GM20431 (cell line): ENCODE measurements at regions not wholly inside any gene's neighbourhood (a gene's known extent, or its start where the extent isn't known, plus 50 kb on each side); places are given as distances from the start of the nearest gene placed in this dataset.
"Not testable (repeated sequence)": the region's sequence is repeated elsewhere in the genome, so short reads cannot be mapped to it uniquely, and the experiment has no call there.

ENCODE experiments used
- in situ Hi-C: fragments of 300-500 bp; cut with MseI, MboI; formaldehyde crosslinking; loops from one replicate; pipeline ENCODE4 v1.15.0; 2020; ENCODE audit warnings: low sequenced_read_pairs; ENCODE audit not compliant: unreplicated experiment

DNA sequence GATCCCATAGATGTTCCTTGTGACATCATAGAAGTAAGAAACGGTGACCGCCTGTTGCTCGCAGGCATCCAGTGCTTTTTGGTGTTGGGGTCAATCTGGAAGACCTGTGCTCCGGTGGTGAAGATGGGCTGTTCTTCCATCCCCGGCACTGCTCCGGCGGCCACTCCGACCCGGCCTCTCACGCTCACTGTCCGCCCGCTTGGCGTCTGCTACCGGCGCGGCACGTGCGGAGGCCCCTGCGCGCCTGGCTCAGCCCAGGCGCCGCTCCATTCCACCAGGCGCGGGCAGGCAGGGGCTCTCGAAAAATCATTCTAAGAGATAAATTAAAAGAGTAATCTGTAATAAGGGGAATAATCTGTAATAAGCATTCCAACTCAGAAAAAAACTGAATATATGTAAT is 934.5 kb downstream of the TMEM121 start:
- in situ Hi-C loops, result no loop called here

- in situ Hi-C loops, result not testable (repeated sequence)
Observed at GRCh38 chr14:106466483-106466882, 940.1 kb downstream of the TMEM121 start.

GRCh38 chr14:106468869-106469268 is 942.5 kb downstream of the TMEM121 start:
- in situ Hi-C loops, result not testable (repeated sequence)

GRCh38 chr14:106470028-106470427 is 943.6 kb downstream of the TMEM121 start:
- in situ Hi-C loops, result not testable (repeated sequence)

GRCh38 chr14:106474261-106475028 is 948.1 kb downstream of the TMEM121 start:
- in situ Hi-C loops, result not testable (repeated sequence)

DNA sequence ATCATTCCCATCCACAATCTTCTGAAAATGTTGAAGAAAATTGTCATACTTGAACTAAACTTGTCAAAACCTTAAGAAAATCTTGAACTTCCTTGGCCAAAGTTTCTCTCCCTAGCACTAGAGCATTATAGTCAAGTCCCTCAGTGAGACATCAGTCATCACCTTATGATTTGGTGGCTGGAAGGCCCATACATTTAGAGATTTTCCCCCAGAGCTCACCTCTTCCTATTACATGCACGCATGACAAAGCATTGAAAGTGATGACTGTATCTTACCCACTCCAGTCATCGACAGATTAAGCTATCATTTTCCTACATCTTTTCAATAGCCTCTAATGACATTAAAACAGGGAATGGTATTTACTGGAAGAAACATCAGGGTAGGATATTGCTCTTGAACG is 948.8 kb downstream of the TMEM121 start:
- in situ Hi-C loops, result not testable (repeated sequence)

GRCh38 chr14:106477600-106477999 is 951.2 kb downstream of the TMEM121 start:
- in situ Hi-C loops, result not testable (repeated sequence)

GRCh38 chr14:106480287-106480686 is 953.9 kb downstream of the TMEM121 start:
- in situ Hi-C loops, result not testable (repeated sequence)

DNA sequence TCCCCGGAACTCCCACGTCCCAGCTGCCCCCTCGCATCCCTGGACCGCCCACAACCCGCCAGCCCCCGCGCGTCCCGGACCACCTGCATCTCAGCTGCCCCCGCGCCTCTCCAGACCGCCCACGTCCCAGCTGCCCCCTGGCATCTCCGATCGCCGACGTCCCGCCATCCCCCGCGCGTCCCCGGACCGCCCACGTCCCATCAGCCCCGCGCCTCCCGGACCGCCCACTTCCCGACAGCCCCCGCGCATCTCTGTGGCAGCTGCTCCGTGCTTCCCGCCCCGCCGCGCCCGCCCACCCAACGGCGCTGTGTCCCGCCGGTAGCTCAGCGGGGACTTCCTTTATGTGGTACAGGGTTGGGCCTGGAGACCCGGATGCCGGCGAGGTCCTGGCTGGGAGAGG is 955.8 kb downstream of the TMEM121 start:
- in situ Hi-C loops, result not testable (repeated sequence)

DNA sequence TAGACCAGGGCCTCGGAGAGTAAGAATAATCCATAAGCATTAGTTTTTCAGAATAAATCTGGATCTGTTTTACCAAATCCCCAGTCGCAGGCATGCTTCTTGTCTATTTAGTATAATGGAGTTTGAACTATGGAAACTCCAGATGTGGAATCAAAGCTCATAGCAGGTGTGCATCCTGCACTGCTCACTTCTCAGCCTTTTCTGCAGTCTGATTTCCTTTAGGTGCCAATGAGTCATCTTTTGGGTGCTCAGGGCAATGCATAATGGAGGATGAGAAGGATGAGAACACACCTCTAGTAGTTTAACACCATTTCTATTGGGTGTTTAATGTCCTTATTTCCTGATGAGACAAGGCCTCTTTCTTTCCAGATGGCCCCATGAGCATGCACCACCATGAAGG is 961.2 kb downstream of the TMEM121 start:
- in situ Hi-C loops, result no loop called here

DNA sequence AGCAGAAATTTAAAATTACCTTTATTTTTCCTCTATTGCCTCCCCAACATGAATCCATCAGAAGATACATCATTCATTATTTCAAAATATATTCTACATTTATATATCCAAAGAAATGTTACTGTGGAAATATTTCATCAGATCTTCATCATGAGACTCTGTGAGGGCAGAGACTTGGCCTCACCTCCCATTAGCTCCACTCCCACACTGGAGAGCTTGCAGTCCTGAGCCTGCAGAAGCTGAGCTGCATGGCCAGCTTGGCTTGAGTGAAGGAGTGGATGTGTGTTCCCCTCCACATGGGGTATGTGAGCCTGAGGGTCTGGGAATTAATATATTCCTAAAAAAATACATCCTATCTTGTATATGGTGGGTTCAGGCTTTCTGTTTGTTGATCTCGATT is 961.9 kb downstream of the TMEM121 start:
- in situ Hi-C loops, result no loop called here

DNA sequence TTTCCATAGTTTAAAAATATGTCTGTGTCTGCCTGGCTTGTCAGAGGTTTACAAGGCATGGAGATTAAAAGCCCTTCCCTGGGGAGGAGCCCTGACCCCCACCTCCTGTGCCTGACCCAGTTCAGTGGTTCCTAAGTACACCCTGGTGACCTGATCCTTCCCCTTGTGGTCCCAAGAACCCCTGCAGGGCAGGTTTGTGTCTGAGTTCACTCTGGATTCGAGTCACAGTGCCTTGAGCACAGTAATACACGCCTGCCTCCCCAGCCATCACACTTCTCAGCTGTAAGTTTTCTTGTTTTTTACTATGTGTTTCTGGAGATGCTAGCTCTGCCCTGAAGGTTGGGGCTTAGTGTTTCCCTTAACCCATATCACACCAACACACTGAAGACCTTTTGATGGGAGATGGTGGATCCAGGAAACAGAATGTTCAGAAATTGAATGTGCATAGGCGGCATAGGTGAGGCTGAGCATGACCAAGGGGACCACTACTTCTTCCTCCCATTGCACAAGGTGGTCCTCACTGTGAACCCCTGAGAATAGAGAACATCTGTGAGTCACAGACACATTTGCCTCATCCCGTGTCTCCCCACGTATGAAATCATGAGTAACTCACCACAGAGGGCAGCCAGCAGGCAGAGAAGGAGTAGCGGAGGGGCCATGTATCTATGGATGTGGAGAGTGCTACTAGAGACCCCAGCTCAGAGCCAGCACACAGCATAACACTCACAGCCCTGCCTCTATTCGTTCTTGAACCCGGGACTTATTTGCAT is 962.9 kb downstream of the TMEM121 start:
- in situ Hi-C loops, result no loop called here

DNA sequence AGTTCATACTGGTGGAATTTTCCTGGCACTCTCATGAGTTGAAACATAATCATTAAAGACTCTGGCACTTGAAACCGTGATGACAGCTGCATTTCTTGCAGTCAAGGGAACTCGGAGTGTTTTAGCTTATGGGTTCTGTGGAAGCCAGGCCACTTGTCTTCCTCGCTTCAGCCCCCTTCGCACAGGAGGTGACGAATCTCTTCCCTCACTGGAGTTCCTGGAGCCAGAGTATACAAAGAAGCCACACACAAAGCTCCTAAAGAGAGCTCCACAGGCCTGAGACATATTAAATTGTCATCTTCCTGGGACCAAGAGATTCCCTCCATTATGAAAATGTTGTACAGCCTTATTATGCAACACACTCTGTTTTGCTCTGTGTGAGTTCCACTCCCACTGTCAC is 964.1 kb downstream of the TMEM121 start:
- in situ Hi-C loops, result no loop called here

DNA sequence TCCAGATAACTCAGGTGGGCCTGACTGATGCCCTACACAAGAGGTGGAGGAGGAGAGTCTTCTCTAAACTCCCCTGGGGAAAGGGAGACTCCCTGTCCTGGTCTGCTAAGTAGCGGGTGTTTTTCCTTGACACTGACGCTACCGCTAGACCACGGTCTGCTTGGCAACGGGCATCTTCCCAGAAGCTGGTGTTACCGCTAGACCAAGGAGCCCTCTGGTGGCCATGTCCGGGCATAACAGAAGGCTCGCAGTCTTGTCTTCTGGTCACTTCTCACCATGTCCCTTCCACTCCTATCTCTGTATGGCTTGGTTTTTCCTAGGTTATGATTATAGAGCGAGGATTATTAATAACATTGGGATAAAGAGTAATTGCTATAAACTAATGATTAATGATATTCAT is 965.5 kb downstream of the TMEM121 start:
- in situ Hi-C loops, result no loop called here

DNA sequence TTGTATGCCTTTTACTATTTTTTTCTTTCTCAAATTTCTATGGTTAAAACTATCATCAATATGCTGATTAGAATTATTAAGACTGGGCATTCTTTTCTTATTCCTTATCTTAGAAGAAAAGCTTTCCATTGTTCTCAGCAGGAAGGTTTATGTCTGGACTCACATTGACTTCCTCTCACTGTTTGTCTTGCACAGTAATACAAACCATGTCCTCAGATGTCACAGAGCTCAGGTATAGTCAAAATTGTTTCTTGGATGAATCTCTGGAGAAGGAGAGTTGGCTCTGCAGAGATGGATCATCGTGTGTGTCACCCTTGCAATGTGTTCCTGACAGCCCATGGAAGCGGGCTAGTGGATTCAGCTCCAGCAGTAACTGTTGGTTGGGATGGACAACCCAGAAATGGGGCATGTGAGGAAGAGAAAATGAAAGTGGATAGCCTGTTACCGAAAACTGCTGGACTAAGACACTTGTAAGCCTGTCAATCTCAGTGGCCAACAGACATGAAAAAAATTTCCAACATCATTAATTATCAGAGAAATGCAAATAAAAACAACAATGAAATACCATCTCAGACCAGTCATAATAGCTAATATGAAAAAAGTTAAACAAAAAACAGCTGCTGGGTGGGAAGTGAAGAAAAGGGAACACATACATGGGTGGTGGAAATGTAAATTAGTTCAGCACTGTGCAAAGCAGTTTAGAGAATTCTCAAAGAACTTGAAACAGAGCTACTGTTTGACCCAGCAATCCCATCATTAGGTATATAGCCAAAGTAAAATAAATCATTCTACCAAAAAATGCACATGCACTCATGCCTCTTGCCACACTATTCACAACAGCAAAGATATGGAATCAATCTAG is 967.8 kb downstream of the TMEM121 start:
- in situ Hi-C loops, result no loop called here

DNA sequence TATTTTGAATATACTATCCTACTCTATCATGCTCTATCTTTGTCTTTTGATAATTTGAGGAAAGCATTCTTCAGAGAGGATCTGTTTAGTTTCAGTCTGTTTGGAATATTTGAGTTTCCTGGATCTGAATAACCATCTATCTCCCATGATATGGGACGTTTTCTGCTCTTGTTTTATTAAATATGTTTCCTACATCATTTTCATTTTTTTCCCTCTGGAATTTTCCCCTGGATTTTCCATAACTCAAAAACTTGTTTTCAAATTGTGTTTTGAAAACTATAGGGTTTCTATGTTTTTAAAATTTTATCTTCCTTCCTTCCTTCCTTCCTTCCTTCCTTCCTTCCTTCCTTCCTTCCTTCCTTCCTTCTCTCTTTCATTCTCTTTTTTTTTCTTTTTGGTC is 974.2 kb downstream of the TMEM121 start:
- in situ Hi-C loops, result no loop called here

DNA sequence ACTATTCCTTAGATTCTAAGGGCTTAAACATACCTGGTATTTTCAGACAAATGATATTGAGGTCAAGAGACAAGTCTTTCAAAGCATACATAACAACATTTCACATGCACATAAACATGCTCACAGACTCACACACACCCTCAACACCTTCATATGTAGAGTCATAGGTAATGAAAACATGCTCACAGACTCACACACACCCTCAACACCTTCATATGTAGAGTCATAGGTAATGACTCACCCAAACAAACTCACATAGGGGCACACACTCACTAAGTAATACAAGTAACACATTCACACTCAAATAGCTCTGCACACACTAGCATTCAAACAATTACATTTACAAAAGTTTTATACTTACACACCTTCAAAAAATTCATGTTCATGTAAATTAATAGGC is 975.5 kb downstream of the TMEM121 start:
- in situ Hi-C loops, result no loop called here

DNA sequence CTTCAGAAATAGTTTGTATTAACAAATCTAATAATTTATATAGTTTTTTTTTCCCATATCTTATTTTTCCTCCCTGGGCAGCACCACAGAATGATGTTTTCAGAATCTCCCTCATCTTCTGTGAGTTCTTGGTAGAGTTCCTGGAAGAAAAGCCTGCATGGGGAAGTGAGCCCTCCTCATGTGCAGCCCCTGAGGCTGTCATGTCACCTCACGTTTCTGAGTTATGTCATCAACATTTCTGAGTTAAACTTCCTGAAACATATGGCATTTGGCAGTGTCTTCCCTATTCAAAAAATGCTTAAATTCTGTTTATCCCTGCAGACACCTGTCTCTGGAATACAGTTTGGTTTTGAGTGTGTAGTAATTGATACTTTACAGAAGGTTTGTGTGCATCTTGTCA is 979.0 kb downstream of the TMEM121 start:
- in situ Hi-C loops, result no loop called here

GRCh38 chr14:106506881-106507305 is 980.5 kb downstream of the TMEM121 start:
- in situ Hi-C loops, result no loop called here

DNA sequence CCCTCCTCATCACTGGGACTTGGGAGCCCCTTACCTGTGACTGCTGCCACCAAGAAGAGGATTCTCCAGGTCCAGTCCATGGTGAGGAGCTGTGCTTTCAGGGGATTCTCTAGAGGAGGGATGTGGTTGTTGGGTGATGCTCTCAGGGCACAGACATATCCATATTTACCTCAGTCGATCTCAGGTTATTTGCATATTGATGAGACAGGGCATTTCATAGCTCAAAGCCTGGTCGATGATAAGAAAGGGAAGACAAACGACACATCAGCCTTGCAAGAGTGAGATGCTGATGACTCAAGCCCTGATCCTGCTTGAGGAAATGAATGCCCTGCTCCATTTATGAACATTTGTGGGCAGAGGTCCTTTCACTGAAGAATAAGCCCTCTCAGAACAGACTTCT is 981.0 kb downstream of the TMEM121 start:
- in situ Hi-C loops, result no loop called here

- in situ Hi-C loops, result no loop called here
Observed at GRCh38 chr14:106508216-106508615, 981.8 kb downstream of the TMEM121 start.
